DND-41 (cell line): ENCODE measurements at regions not wholly inside any gene's neighbourhood (a gene's known extent, or its start where the extent isn't known, plus 50 kb on each side); places are given as distances from the start of the nearest gene placed in this dataset.

ENCODE experiments used
- CTCF ChIP-seq: IDR thresholded peaks from 2 replicates; pipeline ENCODE4 v1.5.1; 2012; ENCODE audit warnings: borderline replicate concordance, low read length, moderate library complexity, mild to moderate bottlenecking; ENCODE audit not compliant: poor library complexity, severe bottlenecking; ENCODE audit errors: extremely low read depth
- EZH2 ChIP-seq: IDR thresholded peaks from 3 replicates; pipeline ENCODE4 v1.6.1; 2012; ENCODE audit warnings: borderline replicate concordance, low read depth, mild to moderate bottlenecking, moderate library complexity, low read length, inconsistent platforms; ENCODE audit not compliant: severe bottlenecking

GRCh38 chr2:74051504-74051903, 66.8 kb downstream of the TET3 start:
- TF ChIP-seq CTCF = no peak
- no peak for TF ChIP-seq EZH2
